HAP-1 (cell line): ENCODE measurements at regions not wholly inside any gene's neighbourhood (a gene's known extent, or its start where the extent isn't known, plus 50 kb on each side); places are given as distances from the start of the nearest gene placed in this dataset.
"Not testable (repeated sequence)": the region's sequence is repeated elsewhere in the genome, so short reads cannot be mapped to it uniquely, and the experiment has no call there.

Experiments
- DNase-seq, 2 experiments: peaks; one replicate each; pipeline ENCODE4 v3.0.0-alpha.2; 2016 to 2020; ENCODE audit warnings: low spot score in 2 of 2
- H3K27me3 ChIP-seq: fragments of 250-450 bp; sonication (Bioruptor Pico); 2 replicates; pipeline ENCODE4 v1.5.1; 2020; ENCODE audit warnings: low read depth, mild to moderate bottlenecking, moderate library complexity
- H3K36me3 ChIP-seq: fragments of 250-450 bp; sonication (Bioruptor Pico); replicated peaks from 2 replicates; pipeline ENCODE4 v1.5.1; 2020; ENCODE audit warnings: mild to moderate bottlenecking
- H3K4me1 ChIP-seq: fragments of 250-450 bp; sonication (Bioruptor Pico); 2 replicates; pipeline ENCODE4 v1.5.1; 2020; ENCODE audit warnings: mild to moderate bottlenecking
- H3K4me3 ChIP-seq: fragments of 250-450 bp; sonication (Bioruptor Pico); 2 replicates; pipeline ENCODE4 v1.5.1; 2020; ENCODE audit warnings: mild to moderate bottlenecking, moderate library complexity
- H3K9me3 ChIP-seq: fragments of 250-450 bp; sonication (Bioruptor Pico); 2 replicates; pipeline ENCODE4 v1.5.1; 2020; ENCODE audit warnings: mild to moderate bottlenecking, moderate library complexity
- in situ Hi-C: fragments of 300-500 bp; cut with MboI; formaldehyde crosslinking; loops from 3 replicates; pipeline ENCODE4 v1.14.3; 2020; ENCODE audit warnings: low sequenced_read_pairs, inconsistent platforms, mixed read lengths

- DNase-seq: no peak
- Histone ChIP-seq H3K4me3 (no peak overlapping the region), H3K36me3 (no peaks in the 10 kb centered on the region), H3K4me1 (peaks cover 15% of the 10 kb centered on the region), H3K9me3 (no peaks in the 10 kb centered on the region), H3K27me3 (no peaks in the 10 kb centered on the region)
- in situ Hi-C loops: no loop called here
Observed at GRCh38 chr9:84054341-84055010, 73.9 kb downstream of the RMI1 start.

GRCh38 chr9:84057662-84058061 is 77.1 kb downstream of the RMI1 start:
- Histone ChIP-seq H3K4me1 (peaks cover 15% of the 10 kb centered on the region), H3K27me3 (no peaks in the 10 kb centered on the region), H3K9me3 (no peaks in the 10 kb centered on the region), H3K36me3 (no peaks in the 10 kb centered on the region), H3K4me3 (no peak overlapping the region)
- in situ Hi-C loops: no loop called here
- DNase-seq: no peak

- H3K27me3 ChIP-seq: no peaks in the 10 kb centered on the region
- no peak for DNase-seq
- H3K9me3 ChIP-seq: no peaks in the 10 kb centered on the region
- no peaks in the 10 kb centered on the region for H3K36me3 ChIP-seq
- no peak overlapping the region for H3K4me3 ChIP-seq
- in situ Hi-C loops: no loop called here
- H3K4me1 ChIP-seq: peaks cover 15% of the 10 kb centered on the region
Observed at GRCh38 chr9:84059936-84060335, 79.3 kb downstream of the RMI1 start.

- no peak overlapping the region for H3K4me3 ChIP-seq
Observed at GRCh38 chr9:84061613-84062193, 81.1 kb downstream of the RMI1 start.

GRCh38 chr9:84062538-84062937 is 81.9 kb downstream of the RMI1 start:
- in situ Hi-C loops: no loop called here
- Histone ChIP-seq H3K9me3 (no peaks in the 10 kb centered on the region), H3K27me3 (no peaks in the 10 kb centered on the region), H3K4me3 (no peak overlapping the region), H3K4me1 (peaks cover 13% of the 10 kb centered on the region), H3K36me3 (no peaks in the 10 kb centered on the region)
- DNase-seq: no peak

More at GRCh38 chr9:84061613-84062193, 81.1 kb downstream of the RMI1 start:
- H3K27me3 ChIP-seq: no peaks in the 10 kb centered on the region
- peaks cover 11% of the 10 kb centered on the region for H3K4me1 ChIP-seq
- no peaks in the 10 kb centered on the region for H3K9me3 ChIP-seq
- in situ Hi-C loops: no loop called here
- no peaks in the 10 kb centered on the region for H3K36me3 ChIP-seq
- DNase-seq: peak in 1 of 2 experiments; percentile 24

DNA sequence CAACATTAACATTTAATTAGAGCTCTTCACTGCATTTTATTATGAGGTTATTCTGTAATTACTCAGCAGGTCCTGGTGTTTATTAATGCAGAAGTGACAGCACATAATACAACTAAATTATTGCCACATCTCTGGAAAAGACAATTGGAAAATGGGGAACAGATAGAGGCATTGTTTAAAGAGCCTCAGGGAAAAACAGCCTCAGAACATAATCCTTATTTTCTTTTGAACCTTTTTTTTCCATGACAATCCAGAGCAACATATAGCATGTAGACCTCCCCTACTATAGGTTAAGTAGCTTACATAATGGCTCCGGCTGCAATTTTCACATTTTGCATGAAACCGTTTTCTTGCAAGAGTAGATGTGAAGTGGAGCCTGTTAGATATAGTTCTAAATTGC is 87.2 kb downstream of the RMI1 start:
- in situ Hi-C loops: no loop called here
- Histone ChIP-seq H3K4me3 (no peak overlapping the region), H3K36me3 (no peaks in the 10 kb centered on the region), H3K4me1 (peaks cover 31% of the 10 kb centered on the region), H3K27me3 (no peaks in the 10 kb centered on the region), H3K9me3 (0 out of 2 replicates have a peak, but pooled peaks cover 2% of the 10 kb centered on the region)
- DNase-seq: peak; percentile 45 to 93

DNA sequence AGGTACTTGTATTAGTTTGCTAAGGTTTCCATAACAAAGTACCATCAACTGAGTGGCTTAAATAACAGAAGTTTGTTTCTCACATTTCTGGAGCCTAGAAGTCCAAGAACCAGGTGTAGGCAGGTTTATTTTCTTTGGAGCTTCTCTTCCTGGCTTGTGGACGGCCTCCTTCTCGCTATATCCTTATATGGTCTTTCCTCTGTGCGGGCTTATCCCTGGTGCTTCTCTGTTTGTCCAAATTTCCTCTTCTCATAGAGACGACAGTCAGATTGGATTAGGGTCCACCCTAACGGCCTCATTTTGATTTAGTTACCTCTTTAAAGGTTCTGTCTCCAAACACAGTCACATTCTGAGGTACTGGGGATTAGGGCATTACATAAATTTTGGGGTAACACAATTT is 88.3 kb downstream of the RMI1 start:
- H3K27me3 ChIP-seq: no peaks in the 10 kb centered on the region
- in situ Hi-C loops: no loop called here
- H3K36me3 ChIP-seq: no peaks in the 10 kb centered on the region
- H3K4me1 ChIP-seq: peaks cover 31% of the 10 kb centered on the region
- 0 out of 2 replicates have a peak, but pooled peaks cover 2% of the 10 kb centered on the region for H3K9me3 ChIP-seq
- H3K4me3 ChIP-seq: no peak overlapping the region
- peak in 1 of 2 experiments; percentile 28 for DNase-seq

DNA sequence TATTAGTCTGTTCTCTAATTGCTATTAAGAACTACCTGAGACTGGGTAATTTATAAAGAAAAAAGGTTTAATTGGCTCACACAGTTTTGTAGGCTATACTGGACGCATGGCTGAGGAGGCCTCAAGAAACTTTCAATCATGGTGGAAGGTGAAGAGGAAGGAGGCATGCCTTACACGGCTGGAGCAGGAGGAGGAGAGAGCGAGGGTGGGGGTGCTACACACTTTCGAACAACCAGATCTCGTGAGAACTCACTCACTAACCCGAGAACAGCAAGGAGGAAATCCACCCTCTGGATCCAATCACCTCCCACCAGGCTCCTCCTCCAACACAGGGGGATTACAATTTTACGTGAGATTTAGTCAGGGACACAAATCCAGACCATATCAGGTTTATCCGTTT is 90.0 kb downstream of the RMI1 start:
- in situ Hi-C loops: no loop called here
- Histone ChIP-seq H3K9me3 (0 out of 2 replicates have a peak, but pooled peaks cover 2% of the 10 kb centered on the region), H3K27me3 (no peaks in the 10 kb centered on the region), H3K36me3 (no peaks in the 10 kb centered on the region), H3K4me1 (peaks cover 22% of the 10 kb centered on the region), H3K4me3 (no peak overlapping the region)
- no peak for DNase-seq

- H3K27me3 ChIP-seq: no peaks in the 10 kb centered on the region
- 0 out of 2 replicates have a peak, but pooled peaks cover 2% of the 10 kb centered on the region for H3K9me3 ChIP-seq
- H3K4me3 ChIP-seq: no peak overlapping the region
- no peaks in the 10 kb centered on the region for H3K36me3 ChIP-seq
- in situ Hi-C loops: no loop called here
- peaks cover 16% of the 10 kb centered on the region for H3K4me1 ChIP-seq
- no peak for DNase-seq
Observed at GRCh38 chr9:84072621-84073180, 92.1 kb downstream of the RMI1 start.

DNA sequence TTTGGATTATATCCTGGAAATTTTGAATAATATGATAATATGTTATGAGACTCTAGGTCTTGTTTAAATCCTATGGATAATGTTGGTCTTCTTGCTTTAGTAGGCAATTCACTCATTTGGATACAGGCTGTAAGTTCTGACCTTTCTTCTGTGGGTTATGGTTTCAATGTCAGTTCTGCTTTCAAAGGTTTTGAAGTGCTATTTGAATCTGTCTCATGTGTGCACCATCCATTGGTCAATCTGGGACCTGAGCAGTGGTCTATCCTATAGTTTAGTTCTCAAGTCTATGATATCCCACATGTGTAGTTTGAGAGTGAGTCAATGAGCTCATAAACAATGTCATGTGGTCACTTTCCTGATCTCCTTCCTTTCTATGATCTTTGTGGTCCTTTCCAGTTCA is 94.4 kb downstream of the RMI1 start:
- H3K27me3 ChIP-seq: no peaks in the 10 kb centered on the region
- H3K4me3 ChIP-seq: no peak overlapping the region
- no peaks in the 10 kb centered on the region for H3K36me3 ChIP-seq
- H3K9me3 ChIP-seq: peaks cover 2% of the 10 kb centered on the region; the same call in 1 of the 2 replicates
- no peak for DNase-seq
- in situ Hi-C loops: no loop called here
- H3K4me1 ChIP-seq: no peaks in the 10 kb centered on the region

GRCh38 chr9:84076384-84076783 is 95.8 kb downstream of the RMI1 start:
- Histone ChIP-seq H3K4me1 (no peaks in the 10 kb centered on the region), H3K36me3 (no peaks in the 10 kb centered on the region), H3K4me3 (no peak overlapping the region), H3K27me3 (no peaks in the 10 kb centered on the region), H3K9me3 (no peaks in the 10 kb centered on the region; the same call in 1 of the 2 replicates)
- DNase-seq: no peak
- in situ Hi-C loops: no loop called here

DNA sequence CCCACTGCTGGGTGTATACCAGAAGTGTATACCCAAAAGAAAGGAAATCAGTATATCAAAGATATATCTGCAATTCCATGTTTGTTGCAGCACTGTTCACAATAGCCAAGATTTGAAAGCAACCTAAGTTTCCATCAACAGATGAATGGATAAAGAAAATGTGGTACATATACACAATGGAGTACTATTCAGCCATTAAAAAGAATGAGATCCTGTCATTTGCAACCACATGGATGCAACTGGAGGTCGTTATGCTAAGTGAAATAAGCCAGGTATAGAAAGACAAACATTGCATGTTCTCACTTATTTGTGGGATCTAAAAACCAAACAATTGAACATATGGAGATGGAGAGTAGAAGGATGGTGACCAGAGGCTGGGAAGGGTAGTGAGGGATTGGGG is 97.2 kb downstream of the RMI1 start:
- DNase-seq, H3K27me3 ChIP-seq, H3K36me3 ChIP-seq, H3K9me3 ChIP-seq, in situ Hi-C loops, H3K4me3 ChIP-seq: not testable (repeated sequence)
- H3K4me1 ChIP-seq: peaks cover 10% of the 10 kb centered on the region

- H3K4me3 ChIP-seq: no peak overlapping the region
- peaks cover 18% of the 10 kb centered on the region for H3K4me1 ChIP-seq
- no peaks in the 10 kb centered on the region for H3K27me3 ChIP-seq
- DNase-seq: no peak
- H3K9me3 ChIP-seq: no peaks in the 10 kb centered on the region; the same call in 1 of the 2 replicates
- H3K36me3 ChIP-seq: no peaks in the 10 kb centered on the region
- in situ Hi-C loops: no loop called here
Observed at GRCh38 chr9:84079994-84080393, 99.4 kb downstream of the RMI1 start.

- Histone ChIP-seq H3K27me3 (no peaks in the 10 kb centered on the region), H3K4me3 (no peak overlapping the region), H3K4me1 (no peaks in the 10 kb centered on the region), H3K9me3 (no peaks in the 10 kb centered on the region), H3K36me3 (no peaks in the 10 kb centered on the region)
- DNase-seq: no peak
- in situ Hi-C loops: no loop called here
Observed at GRCh38 chr9:84101964-84102632, 121.5 kb downstream of the RMI1 start.
